ENCODE measurements at regions not wholly inside any gene's neighbourhood (a gene's known extent, or its start where the extent isn't known, plus 50 kb on each side); places are given as distances from the start of the nearest gene placed in this dataset.

DNA sequence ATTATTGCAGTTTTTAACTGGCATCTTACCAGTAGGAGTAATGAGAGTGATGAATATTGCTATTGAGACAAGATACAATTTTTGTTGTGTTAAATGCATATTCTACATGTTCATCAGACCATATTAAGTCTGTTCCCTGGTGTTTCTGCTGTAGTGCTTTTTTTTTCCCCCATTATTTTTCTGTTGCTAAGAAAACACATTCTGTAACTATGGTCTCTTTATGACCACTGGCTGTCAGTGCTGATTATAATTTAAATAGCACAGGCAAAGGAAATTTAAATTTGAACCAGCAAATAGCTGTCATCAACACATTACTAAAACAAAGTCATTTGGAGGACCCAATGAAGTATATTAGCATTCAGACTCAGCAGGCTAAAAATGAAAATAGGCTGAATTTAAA, 98.3 kb upstream of the ANKRD50 start:
- TF ChIP-seq SIN3A (IDR thresholded peaks at IDR 0.05; ENCODE audit: borderline replicate concordance, insufficient read depth, low read length) (no peak), TAF1 (IDR thresholded peaks at IDR 0.05; ENCODE audit: borderline replicate concordance, insufficient read depth, low read length) (no peak)
